ENCODE measurements at regions not wholly inside any gene's neighbourhood (a gene's known extent, or its start where the extent isn't known, plus 50 kb on each side); places are given as distances from the start of the nearest gene placed in this dataset.

DNA sequence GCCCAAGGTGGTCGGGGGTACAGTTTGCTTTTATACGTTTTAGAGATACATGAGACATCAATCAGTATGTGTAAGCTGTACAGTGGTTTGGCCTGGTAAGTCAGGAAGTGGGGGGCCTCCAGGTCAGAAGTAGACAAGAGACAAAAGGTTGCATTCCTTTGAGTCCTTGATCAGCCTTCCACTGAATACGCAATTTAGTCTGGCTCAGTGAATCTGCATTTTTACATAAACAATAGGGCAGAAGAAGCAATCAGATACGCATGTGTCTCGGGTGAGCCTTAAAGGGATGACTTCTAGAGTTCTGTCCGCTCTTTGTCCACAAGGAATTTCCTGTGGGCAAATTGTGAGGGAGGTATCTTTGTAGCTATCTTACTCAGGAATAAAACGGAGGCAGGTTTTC is 87.2 kb downstream of the SOWAHC start:
- H3K27me3 Mint-ChIP-seq (ENCODE audit: insufficient read depth, low read depth) = peaks cover 6% of the 10 kb centered on the region

DNA sequence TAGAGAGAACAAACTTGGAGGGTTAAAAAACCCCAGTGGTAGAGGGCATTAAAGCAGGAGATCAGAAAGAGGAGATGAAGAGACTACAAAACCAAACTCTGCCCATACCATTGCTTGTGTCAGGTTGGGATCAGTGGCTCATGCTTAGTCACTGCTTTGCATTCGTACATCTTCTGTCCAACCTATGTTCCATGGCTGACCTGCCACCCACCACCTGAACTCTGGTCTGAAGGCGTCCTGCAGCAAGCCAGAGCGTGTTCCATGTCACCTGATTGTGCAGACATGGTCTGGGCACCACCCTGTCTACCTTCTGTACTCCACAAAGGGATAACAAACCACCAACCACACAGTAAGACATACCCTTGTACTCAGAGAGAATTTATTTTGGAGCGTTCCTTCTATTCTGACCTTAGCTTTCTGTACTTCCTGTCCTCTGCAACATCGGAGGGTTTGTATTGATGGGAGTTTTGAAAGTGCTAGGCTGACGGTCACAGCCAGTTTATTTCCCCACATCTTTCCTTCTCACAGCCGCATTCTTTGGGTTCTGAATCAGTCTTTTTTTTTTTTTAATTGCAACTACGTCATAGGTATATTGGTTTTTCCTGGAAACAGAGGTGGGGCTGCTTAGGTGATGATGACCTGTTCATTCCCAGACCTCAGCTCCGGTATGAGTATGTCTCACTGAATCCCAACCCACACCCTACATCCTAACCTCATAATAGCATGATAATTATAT is 88.3 kb downstream of the SOWAHC start:
- peaks cover 2% of the 10 kb centered on the region for H3K9me3 Mint-ChIP-seq
- H3K4me1 Mint-ChIP-seq = peaks cover 47% of the 10 kb centered on the region
- Histone ChIP-seq H4K20me1 (ENCODE audit: low read depth) (no peaks in the 10 kb centered on the region), H3K9ac (no peak overlapping the region), H3K27ac (no peak overlapping the region), H3K4me3 (no peak overlapping the region), H3K79me2 (ENCODE audit: low read depth) (no peaks in the 10 kb centered on the region), H3K9me3 (ENCODE audit: low read depth) (no peaks in the 10 kb centered on the region), H3K27me3 (no peaks in the 10 kb centered on the region), H3F3A (ENCODE audit: low read depth) (no peaks in the 10 kb centered on the region), H3K4me1 (peaks cover 33% of the 10 kb centered on the region), H3K36me3 (no peaks in the 10 kb centered on the region), H3K4me2 (no peak overlapping the region), H2AFZ (replicated peaks) (no peak overlapping the region)
- TF ChIP-seq EZH2 (IDR thresholded peaks at IDR 0.05) = no peak
- TF ChIP-seq, protein P1, sequence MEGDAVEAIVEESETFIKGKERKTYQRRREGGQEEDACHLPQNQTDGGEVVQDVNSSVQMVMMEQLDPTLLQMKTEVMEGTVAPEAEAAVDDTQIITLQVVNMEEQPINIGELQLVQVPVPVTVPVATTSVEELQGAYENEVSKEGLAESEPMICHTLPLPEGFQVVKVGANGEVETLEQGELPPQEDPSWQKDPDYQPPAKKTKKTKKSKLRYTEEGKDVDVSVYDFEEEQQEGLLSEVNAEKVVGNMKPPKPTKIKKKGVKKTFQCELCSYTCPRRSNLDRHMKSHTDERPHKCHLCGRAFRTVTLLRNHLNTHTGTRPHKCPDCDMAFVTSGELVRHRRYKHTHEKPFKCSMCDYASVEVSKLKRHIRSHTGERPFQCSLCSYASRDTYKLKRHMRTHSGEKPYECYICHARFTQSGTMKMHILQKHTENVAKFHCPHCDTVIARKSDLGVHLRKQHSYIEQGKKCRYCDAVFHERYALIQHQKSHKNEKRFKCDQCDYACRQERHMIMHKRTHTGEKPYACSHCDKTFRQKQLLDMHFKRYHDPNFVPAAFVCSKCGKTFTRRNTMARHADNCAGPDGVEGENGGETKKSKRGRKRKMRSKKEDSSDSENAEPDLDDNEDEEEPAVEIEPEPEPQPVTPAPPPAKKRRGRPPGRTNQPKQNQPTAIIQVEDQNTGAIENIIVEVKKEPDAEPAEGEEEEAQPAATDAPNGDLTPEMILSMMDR (IDR thresholded peaks at IDR 0.05) = no peak
- TF ChIP-seq EZH2phosphoT487 (IDR thresholded peaks at IDR 0.05) = no peak
- H3K36me3 Mint-ChIP-seq = no peaks in the 10 kb centered on the region
- H3K27ac Mint-ChIP-seq = no peak overlapping the region
- H3K4me3 Mint-ChIP-seq = no peak overlapping the region
- DNase-seq (ENCODE audit: low spot score) = no peak
- H3K27me3 Mint-ChIP-seq (ENCODE audit: insufficient read depth, low read depth) = peaks cover 2% of the 10 kb centered on the region

More for the DNA sequence above, 87.2 kb downstream of the SOWAHC start:
- DNase-seq (ENCODE audit: low spot score) = peak; percentile 41
- no peak overlapping the region for H3K27ac Mint-ChIP-seq
- peaks cover 43% of the 10 kb centered on the region for H3K4me1 Mint-ChIP-seq
- peaks cover 2% of the 10 kb centered on the region for H3K36me3 Mint-ChIP-seq
- no peaks in the 10 kb centered on the region for H3K27me3 ChIP-seq
- H3K79me2 ChIP-seq (ENCODE audit: low read depth) = no peaks in the 10 kb centered on the region
- H3K9me3 Mint-ChIP-seq = peaks cover 4% of the 10 kb centered on the region
- H3K9ac ChIP-seq = no peak overlapping the region
- no peaks in the 10 kb centered on the region for H4K20me1 ChIP-seq (ENCODE audit: low read depth)
- H3K4me2 ChIP-seq = peak overlapping the region; percentile 46
- peaks cover 33% of the 10 kb centered on the region for H3K4me1 ChIP-seq
- H3K4me3 ChIP-seq = no peak overlapping the region
- H2AFZ ChIP-seq (replicated peaks) = no peak overlapping the region
- no peaks in the 10 kb centered on the region for H3K9me3 ChIP-seq (ENCODE audit: low read depth)
- no peaks in the 10 kb centered on the region for H3F3A ChIP-seq (ENCODE audit: low read depth)
- TF ChIP-seq EZH2 (IDR thresholded peaks at IDR 0.05) (no peak), EZH2phosphoT487 (IDR thresholded peaks at IDR 0.05) (no peak)
- TF ChIP-seq, protein P1 (IDR thresholded peaks at IDR 0.05) = no peak
- no peaks in the 10 kb centered on the region for H3K36me3 ChIP-seq
- no peak overlapping the region for H3K27ac ChIP-seq
- no peak overlapping the region for H3K4me3 Mint-ChIP-seq

DNA sequence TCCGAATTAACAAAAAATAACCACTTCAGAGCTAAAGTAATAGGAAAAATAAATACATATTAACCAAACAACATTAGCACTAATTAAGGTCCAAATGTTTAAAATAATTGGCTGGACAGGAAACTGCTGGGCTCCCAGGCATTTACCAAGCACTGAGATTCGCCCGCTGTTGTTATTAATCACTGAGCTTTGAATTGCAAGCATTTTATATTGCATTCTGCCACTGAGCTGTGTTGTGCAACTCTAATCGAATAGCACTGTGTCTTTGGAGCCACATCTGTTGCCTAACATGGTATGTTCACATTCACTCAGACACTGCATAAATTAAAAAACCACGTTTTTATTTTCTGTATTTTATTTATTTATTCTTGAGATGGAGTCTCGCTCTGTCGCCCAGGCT is 88.9 kb downstream of the SOWAHC start:
- Histone ChIP-seq H3K36me3 (no peaks in the 10 kb centered on the region), H4K20me1 (ENCODE audit: low read depth) (no peaks in the 10 kb centered on the region), H3F3A (ENCODE audit: low read depth) (no peaks in the 10 kb centered on the region), H3K79me2 (ENCODE audit: low read depth) (no peaks in the 10 kb centered on the region), H3K9ac (no peak overlapping the region), H3K9me3 (ENCODE audit: low read depth) (no peaks in the 10 kb centered on the region), H3K4me1 (peaks cover 33% of the 10 kb centered on the region), H2AFZ (replicated peaks) (no peak overlapping the region), H3K27ac (no peak overlapping the region), H3K27me3 (no peaks in the 10 kb centered on the region), H3K4me3 (no peak overlapping the region), H3K4me2 (no peak overlapping the region)
- Mint-ChIP-seq H3K36me3 (no peaks in the 10 kb centered on the region), H3K27me3 (ENCODE audit: insufficient read depth, low read depth) (peaks cover 2% of the 10 kb centered on the region), H3K27ac (no peak overlapping the region), H3K4me1 (peaks cover 51% of the 10 kb centered on the region), H3K4me3 (no peak overlapping the region), H3K9me3 (no peaks in the 10 kb centered on the region)
- TF ChIP-seq EZH2 (IDR thresholded peaks at IDR 0.05) (no peak), EZH2phosphoT487 (IDR thresholded peaks at IDR 0.05) (no peak)
- TF ChIP-seq, protein P1 (IDR thresholded peaks at IDR 0.05) = no peak
- no peak for DNase-seq (ENCODE audit: low spot score)

Measured in neural progenitor cell (in vitro differentiated cells).